M059J (cell line): ENCODE measurements at regions not wholly inside any gene's neighbourhood (a gene's known extent, or its start where the extent isn't known, plus 50 kb on each side); places are given as distances from the start of the nearest gene placed in this dataset.
A peak's percentile ranks its signal among the peaks of the same experiment; 100 is the strongest.

Source experiments
- DNase-seq: peaks from one replicate; pipeline ENCODE4 v3.0.0-alpha.2; 2012; ENCODE audit warnings: low read depth

- DNase-seq = no peak
Observed at GRCh38 chr7:17396692-17397091, 98.2 kb downstream of the AHR start.

- no peak for DNase-seq
Observed at GRCh38 chr7:17401791-17402627, 103.6 kb downstream of the AHR start.

GRCh38 chr7:17402628-17403278, 104.3 kb downstream of the AHR start:
- DNase-seq = peak; percentile 38

GRCh38 chr7:17404006-17404405, 105.6 kb downstream of the AHR start:
- DNase-seq = no peak

- peak; percentile 98 for DNase-seq
Observed at GRCh38 chr7:17405786-17406185, 107.3 kb downstream of the AHR start.

DNA sequence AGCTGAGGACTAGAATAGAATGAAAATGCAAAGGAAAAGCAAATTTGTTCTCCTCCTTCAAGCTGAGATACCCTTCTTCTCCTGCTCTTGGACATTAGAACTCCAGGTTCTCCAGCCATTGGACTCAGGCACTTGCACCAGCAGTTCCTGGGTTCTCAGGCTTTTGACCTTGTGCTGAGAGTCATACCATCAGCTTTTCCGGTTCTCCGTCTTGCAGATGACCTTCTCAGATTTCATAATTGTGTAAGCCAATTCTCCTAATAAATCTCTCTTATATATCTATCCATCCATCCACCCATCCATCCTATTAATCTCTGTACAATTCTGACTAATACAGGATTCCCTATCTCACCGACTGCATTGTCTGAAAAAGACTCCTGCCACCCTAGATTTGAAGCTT, 108.3 kb downstream of the AHR start:
- DNase-seq = peak; percentile 78

GRCh38 chr7:17407229-17407628, 108.8 kb downstream of the AHR start:
- no peak for DNase-seq

GRCh38 chr7:17408245-17408903, 109.9 kb downstream of the AHR start:
- peak; percentile 97 for DNase-seq

- no peak for DNase-seq
Observed at GRCh38 chr7:17408904-17409290, 110.4 kb downstream of the AHR start.

DNA sequence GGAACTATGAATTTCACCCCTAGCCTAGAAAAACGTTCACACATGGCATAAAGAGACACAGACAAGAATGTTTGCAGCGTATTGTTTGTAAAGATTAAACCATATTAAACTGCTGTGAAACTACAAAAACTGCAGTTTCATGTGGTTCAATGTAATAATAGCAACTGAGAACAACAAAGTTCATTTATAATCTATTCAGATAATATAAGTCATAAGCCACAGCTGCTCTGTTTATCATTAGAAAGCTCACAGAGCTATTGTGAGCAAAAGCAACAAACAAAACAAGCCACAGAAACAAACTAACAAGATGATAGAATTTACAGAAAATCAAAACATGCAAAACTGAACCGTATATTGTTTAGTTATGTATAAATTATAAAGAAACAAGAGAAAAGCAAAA, 113.5 kb downstream of the AHR start:
- no peak for DNase-seq

- DNase-seq = no peak
Observed at GRCh38 chr7:17412883-17413282, 114.4 kb downstream of the AHR start.

GRCh38 chr7:17415955-17416354, 117.5 kb downstream of the AHR start:
- peak; percentile 54 for DNase-seq

GRCh38 chr7:17420308-17421015, 122.0 kb downstream of the AHR start:
- peak; percentile 81 for DNase-seq

DNA sequence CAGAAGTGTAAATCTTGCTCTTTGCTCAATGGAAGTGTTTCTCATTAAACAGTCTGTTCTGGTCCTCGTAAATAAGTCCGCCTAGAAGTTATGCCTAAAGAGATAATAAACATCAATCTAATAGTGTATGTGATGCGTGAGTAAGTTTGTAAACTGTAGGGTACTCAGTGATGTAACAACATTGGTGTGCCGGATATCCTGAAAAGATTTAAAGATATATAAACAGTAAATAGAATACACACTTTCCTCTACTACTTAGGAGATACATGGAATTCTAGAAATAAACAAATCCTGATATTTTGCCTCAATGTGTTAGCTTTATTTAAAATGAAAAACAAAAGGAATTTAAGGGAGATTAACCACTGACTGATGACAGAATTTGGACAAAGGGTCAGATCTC, 123.5 kb downstream of the AHR start:
- peak; percentile 37 for DNase-seq

- DNase-seq = peak; percentile 80
Observed at GRCh38 chr7:17422966-17423365, 124.5 kb downstream of the AHR start.

- no peak for DNase-seq
Observed at GRCh38 chr7:17427924-17428323, 129.5 kb downstream of the AHR start.

- no peak for DNase-seq
Observed at GRCh38 chr7:17429579-17429978, 131.1 kb downstream of the AHR start.

- no peak for DNase-seq
Observed at GRCh38 chr7:17432793-17433192, 134.3 kb downstream of the AHR start.

GRCh38 chr7:17434191-17434590, 135.7 kb downstream of the AHR start:
- no peak for DNase-seq

DNA sequence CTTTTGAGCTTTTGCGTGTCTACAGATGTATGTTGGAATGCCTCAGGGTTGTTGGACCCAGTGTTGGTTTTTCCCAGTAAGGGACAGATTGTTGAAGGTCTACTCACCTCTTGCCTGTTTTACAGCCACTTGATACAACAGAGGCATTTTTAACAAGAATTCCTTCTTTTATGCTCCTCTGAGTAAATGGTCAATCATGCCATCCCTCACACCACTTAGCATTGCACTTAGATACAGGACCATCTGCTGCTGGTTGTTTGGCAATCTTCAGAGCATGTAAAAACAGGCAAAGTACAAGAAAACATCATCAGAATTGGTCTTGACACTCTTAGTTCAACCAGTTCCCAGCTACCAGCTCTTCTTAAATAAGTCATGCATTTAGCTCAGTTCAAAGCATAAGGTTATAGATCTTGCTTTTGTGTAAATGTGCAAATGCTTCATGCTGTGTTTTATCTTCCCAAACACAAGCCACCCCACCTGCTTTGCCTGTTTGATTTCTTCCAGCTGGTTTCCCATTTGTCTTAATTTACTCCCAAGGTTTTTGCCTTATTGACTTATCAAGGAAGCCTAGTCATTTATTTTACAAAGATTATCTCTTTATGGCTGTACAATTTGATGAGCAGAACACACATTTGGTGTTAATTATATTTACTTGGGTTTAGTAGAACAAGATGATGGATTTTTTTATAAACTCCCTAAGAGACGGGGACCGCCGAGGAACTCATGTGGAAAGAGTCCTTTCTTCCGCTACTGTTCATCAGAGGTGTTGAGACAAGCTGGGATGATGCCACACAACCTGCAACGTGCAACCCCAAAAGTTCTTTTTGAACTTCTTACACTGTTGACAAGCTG, 136.6 kb downstream of the AHR start:
- DNase-seq = no peak

GRCh38 chr7:17436126-17436525, 137.7 kb downstream of the AHR start:
- no peak for DNase-seq
